ENCODE measurements at regions not wholly inside any gene's neighbourhood (a gene's known extent, or its start where the extent isn't known, plus 50 kb on each side); places are given as distances from the start of the nearest gene placed in this dataset.

DNA sequence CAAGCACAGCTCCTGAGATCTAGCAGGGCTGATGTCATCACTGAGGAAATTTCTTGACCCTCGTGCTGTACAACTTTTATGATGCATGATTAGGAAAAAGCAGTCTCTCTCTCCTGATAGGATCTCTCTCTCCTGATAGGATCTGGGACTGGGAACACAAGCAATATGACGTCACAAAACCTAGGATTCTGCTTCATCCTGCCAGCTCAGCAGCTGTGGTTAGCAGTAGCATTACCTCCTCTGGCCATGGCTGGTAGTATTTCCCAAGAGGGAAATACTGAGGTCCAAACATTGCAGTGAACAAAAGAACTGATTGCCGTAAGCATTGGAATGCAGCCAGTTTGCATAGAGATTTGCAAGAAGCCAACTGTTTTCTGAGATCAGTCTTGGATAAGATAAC is 521.2 kb upstream of the POU3F3 start:
- Histone ChIP-seq H3K4me3 (ENCODE audit: control insufficient read depth in 1 of 7, extremely low read depth in 1 of 7, insufficient read depth in 4 of 7, low read depth in 2 of 7, low read length in 6 of 7) (no peak overlapping the region), H3K27ac (ENCODE audit: insufficient read depth in 1 of 2, low read depth in 1 of 2, low read length in 2 of 2, poor library complexity in 1 of 2, severe bottlenecking in 2 of 2) (no peak overlapping the region), H3K27me3 (replicated peaks in 2 of 5; ENCODE audit: control insufficient read depth in 4 of 5, insufficient read depth in 5 of 5, low read length in 4 of 5) (peaks cover 0 to 1% (median 0%) of the 10 kb centered on the region in 5 experiments), H3K9me3 (ENCODE audit: control extremely low read depth in 1 of 5, control insufficient read depth in 4 of 5, insufficient read depth in 2 of 5, low read depth in 1 of 5, low read length in 4 of 5) (peaks cover 0 to 2% (median 0%) of the 10 kb centered on the region in 5 experiments), H3K36me3 (ENCODE audit: control insufficient read depth in 4 of 4, insufficient read depth in 4 of 4, low read length in 3 of 4) (no peaks in the 10 kb centered on the region), H3K4me1 (ENCODE audit: control extremely low read depth in 1 of 4, control insufficient read depth in 4 of 4, insufficient read depth in 4 of 4, low read length in 3 of 4) (no peaks in the 10 kb centered on the region)
- POLR2A ChIA-PET: no interaction called here
- DNase-seq: no peak
- CTCF ChIA-PET: no interaction called here
- WGBS (ENCODE audit: insufficient coverage): 55% methylated on average over 3 of the region's 3 CpGs

DNA sequence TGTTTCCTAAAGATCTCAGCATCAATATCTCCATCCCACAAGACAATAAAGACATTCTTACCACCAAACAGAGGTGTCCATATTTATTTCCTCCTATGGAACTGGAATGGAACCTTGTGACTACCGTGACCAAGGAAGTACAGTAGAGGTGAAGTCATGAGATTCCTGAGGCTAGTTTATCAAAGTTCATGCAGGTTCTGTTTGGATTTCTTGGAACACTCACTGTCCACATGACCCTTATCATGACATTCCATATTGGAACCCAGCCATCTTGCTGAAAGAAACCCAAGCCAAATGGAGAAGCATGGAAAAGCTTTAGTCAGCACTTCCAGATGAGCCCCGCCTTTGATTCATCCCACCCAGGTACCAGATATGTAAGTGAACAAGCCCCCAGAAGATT is 516.0 kb upstream of the POU3F3 start:
- Histone ChIP-seq H3K27me3 (replicated peaks in 2 of 5; ENCODE audit: control insufficient read depth in 4 of 5, insufficient read depth in 5 of 5, low read length in 4 of 5) (no peaks in the 10 kb centered on the region), H3K4me3 (ENCODE audit: control insufficient read depth in 1 of 7, extremely low read depth in 1 of 7, insufficient read depth in 4 of 7, low read depth in 2 of 7, low read length in 6 of 7) (no peak overlapping the region), H3K27ac (ENCODE audit: insufficient read depth in 1 of 2, low read depth in 1 of 2, low read length in 2 of 2, poor library complexity in 1 of 2, severe bottlenecking in 2 of 2) (no peak overlapping the region), H3K9me3 (ENCODE audit: control extremely low read depth in 1 of 5, control insufficient read depth in 4 of 5, insufficient read depth in 2 of 5, low read depth in 1 of 5, low read length in 4 of 5) (peaks cover 0 to 2% (median 0%) of the 10 kb centered on the region in 5 experiments), H3K4me1 (ENCODE audit: control extremely low read depth in 1 of 4, control insufficient read depth in 4 of 4, insufficient read depth in 4 of 4, low read length in 3 of 4) (no peaks in the 10 kb centered on the region), H3K36me3 (ENCODE audit: control insufficient read depth in 4 of 4, insufficient read depth in 4 of 4, low read length in 3 of 4) (no peaks in the 10 kb centered on the region)
- CTCF ChIA-PET: no interaction called here
- 86% methylated on average over 1 of the region's 2 CpGs for WGBS (ENCODE audit: insufficient coverage)
- no peak for DNase-seq
- POLR2A ChIA-PET: no interaction called here

DNA sequence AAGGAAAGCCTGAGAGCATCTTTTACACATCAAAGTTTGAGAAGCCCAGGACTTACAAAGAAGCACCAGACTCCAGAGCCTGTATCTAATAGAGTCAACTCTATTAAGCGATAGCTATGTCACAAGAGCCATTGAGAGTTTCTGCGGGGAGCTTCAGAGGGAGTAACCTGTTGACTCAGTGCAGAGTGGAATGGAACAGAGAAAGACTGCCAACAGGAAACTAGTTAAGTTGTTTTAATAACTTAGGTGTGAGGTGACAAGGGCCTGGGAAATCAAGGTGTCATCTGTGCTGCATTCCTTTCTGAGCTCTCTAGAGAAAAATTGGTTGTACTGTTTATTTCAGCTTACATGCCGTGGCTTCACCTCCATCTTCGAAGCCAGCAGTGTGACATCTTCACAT is 513.8 kb upstream of the POU3F3 start:
- ChIA-PET CTCF (no interaction called here), POLR2A (no interaction called here)
- WGBS (ENCODE audit: insufficient coverage): 98% methylated on average over 4 of the region's 4 CpGs
- no peaks in the 10 kb centered on the region for H3K4me1 ChIP-seq (ENCODE audit: control extremely low read depth in 1 of 4, control insufficient read depth in 4 of 4, insufficient read depth in 4 of 4, low read length in 3 of 4)
- H3K4me3 ChIP-seq (ENCODE audit: control insufficient read depth in 1 of 7, extremely low read depth in 1 of 7, insufficient read depth in 4 of 7, low read depth in 2 of 7, low read length in 6 of 7): no peak overlapping the region
- peaks cover 0 to 5% (median 0%) of the 10 kb centered on the region in 5 experiments for H3K27me3 ChIP-seq (replicated peaks in 2 of 5; ENCODE audit: control insufficient read depth in 4 of 5, insufficient read depth in 5 of 5, low read length in 4 of 5)
- H3K36me3 ChIP-seq (ENCODE audit: control insufficient read depth in 4 of 4, insufficient read depth in 4 of 4, low read length in 3 of 4): no peaks in the 10 kb centered on the region
- H3K27ac ChIP-seq (ENCODE audit: insufficient read depth in 1 of 2, low read depth in 1 of 2, low read length in 2 of 2, poor library complexity in 1 of 2, severe bottlenecking in 2 of 2): no peak overlapping the region
- DNase-seq: no peak
- H3K9me3 ChIP-seq (ENCODE audit: control extremely low read depth in 1 of 5, control insufficient read depth in 4 of 5, insufficient read depth in 2 of 5, low read depth in 1 of 5, low read length in 4 of 5): peaks cover 0 to 2% (median 0%) of the 10 kb centered on the region in 5 experiments

DNA sequence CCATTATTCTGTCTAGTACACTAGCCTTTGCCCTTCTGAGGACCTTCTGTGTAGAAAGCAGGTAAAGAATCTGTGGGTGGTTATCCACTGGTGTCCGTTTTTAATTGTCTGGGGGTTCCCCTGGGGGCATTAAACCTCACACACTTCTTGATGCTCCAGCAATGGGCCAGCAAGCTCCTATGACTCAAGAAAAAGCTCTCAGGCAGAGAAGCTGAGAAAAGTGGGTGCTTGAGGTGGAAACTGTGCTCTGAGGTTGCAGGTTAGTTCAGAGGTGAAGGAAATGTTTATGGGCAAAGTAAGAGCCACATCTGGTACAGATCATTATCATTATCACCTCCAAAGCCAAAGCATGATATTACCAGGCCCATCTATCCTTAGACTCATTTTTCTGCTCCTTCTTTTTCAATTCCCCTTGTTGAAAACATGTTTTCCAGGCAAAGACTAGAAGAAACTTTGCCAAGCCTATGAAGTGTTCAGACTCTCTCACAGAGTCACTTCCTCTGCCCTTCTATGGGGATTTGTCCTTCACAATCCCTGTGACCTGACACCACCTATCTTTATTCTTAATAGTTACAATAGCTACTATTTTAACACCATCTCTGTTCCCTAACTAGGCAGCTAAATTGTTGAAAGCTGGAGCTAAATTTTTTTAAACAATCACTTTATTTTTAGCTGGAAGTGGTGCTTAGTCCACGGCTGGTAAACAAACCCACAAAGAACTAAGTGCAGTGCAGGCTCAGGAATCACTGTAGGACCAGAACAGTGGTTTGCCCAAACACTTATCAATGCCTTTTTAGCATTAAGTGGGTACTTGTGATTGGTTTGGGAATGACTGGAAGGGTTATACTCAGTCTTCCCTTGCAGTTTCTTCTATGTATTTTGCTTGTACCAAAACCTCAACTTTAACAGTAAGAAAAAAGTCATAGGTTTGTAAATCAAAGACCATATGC is 512.8 kb upstream of the POU3F3 start:
- Histone ChIP-seq H3K27ac (ENCODE audit: insufficient read depth in 1 of 2, low read depth in 1 of 2, low read length in 2 of 2, poor library complexity in 1 of 2, severe bottlenecking in 2 of 2) (no peak overlapping the region), H3K36me3 (ENCODE audit: control insufficient read depth in 4 of 4, insufficient read depth in 4 of 4, low read length in 3 of 4) (no peaks in the 10 kb centered on the region), H3K4me3 (ENCODE audit: control insufficient read depth in 1 of 7, extremely low read depth in 1 of 7, insufficient read depth in 4 of 7, low read depth in 2 of 7, low read length in 6 of 7) (no peak overlapping the region), H3K9me3 (ENCODE audit: control extremely low read depth in 1 of 5, control insufficient read depth in 4 of 5, insufficient read depth in 2 of 5, low read depth in 1 of 5, low read length in 4 of 5) (peaks cover 0 to 2% (median 0%) of the 10 kb centered on the region in 5 experiments), H3K27me3 (replicated peaks in 2 of 5; ENCODE audit: control insufficient read depth in 4 of 5, insufficient read depth in 5 of 5, low read length in 4 of 5) (peaks cover 0 to 5% (median 0%) of the 10 kb centered on the region in 5 experiments), H3K4me1 (ENCODE audit: control extremely low read depth in 1 of 4, control insufficient read depth in 4 of 4, insufficient read depth in 4 of 4, low read length in 3 of 4) (no peaks in the 10 kb centered on the region)
- DNase-seq: no peak
- ChIA-PET CTCF (no interaction called here), POLR2A (no interaction called here)
- WGBS (ENCODE audit: insufficient coverage): no CpG with 5 or more reads among the region's 2 CpGs

DNA sequence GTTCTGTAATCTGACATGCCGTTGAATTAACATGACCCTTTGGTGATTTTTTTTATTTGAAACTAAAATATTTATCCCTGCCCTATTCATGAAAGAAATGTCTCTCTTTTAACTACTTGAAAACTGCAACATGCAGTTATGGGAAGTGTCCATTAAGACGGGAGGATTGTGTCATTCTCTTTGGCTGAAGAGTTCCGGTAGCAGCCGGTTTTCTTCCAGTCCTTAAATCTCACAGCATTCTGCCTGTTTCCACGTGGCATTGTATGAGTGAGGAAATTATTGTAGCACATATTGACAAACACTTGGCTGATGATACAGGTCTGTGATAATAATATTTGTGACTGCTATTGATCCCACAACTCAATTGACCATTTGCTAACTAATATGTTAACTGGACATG is 509.6 kb upstream of the POU3F3 start:
- WGBS (ENCODE audit: insufficient coverage): 83% methylated on average over 3 of the region's 5 CpGs
- POLR2A ChIA-PET: no interaction called here
- no peak overlapping the region for H3K4me3 ChIP-seq (ENCODE audit: control insufficient read depth in 1 of 7, extremely low read depth in 1 of 7, insufficient read depth in 4 of 7, low read depth in 2 of 7, low read length in 6 of 7)

DNA sequence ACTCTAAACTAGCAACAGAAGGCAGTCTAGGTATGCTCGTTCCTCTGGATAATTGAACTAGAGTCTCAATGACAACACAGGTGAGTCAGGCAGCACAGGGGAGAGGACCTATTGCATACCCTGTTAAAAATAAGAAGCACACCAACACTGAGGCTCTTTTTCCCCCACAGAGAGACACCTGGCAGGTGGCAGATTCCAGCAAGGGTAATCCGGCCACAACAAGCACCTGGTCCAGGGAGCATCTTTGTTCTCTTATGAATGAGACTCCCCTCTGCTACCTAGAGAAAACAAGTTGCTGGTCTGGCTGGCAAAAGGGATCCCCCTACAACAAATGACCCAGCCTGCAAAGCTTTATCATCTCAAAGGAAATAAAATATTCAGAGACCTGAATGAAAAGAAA is 508.9 kb upstream of the POU3F3 start:
- Histone ChIP-seq H3K27me3 (replicated peaks in 2 of 5; ENCODE audit: control insufficient read depth in 4 of 5, insufficient read depth in 5 of 5, low read length in 4 of 5) (peaks cover 0 to 6% (median 0%) of the 10 kb centered on the region in 5 experiments), H3K36me3 (ENCODE audit: control insufficient read depth in 4 of 4, insufficient read depth in 4 of 4, low read length in 3 of 4) (no peaks in the 10 kb centered on the region), H3K9me3 (ENCODE audit: control extremely low read depth in 1 of 5, control insufficient read depth in 4 of 5, insufficient read depth in 2 of 5, low read depth in 1 of 5, low read length in 4 of 5) (no peaks in the 10 kb centered on the region), H3K27ac (ENCODE audit: insufficient read depth in 1 of 2, low read depth in 1 of 2, low read length in 2 of 2, poor library complexity in 1 of 2, severe bottlenecking in 2 of 2) (no peak overlapping the region), H3K4me3 (ENCODE audit: control insufficient read depth in 1 of 7, extremely low read depth in 1 of 7, insufficient read depth in 4 of 7, low read depth in 2 of 7, low read length in 6 of 7) (no peak overlapping the region), H3K4me1 (ENCODE audit: control extremely low read depth in 1 of 4, control insufficient read depth in 4 of 4, insufficient read depth in 4 of 4, low read length in 3 of 4) (no peaks in the 10 kb centered on the region)
- CTCF ChIA-PET: no interaction called here
- WGBS (ENCODE audit: insufficient coverage): 71% methylated on average over 1 of the region's 2 CpGs
- no peak for DNase-seq
- POLR2A ChIA-PET: no interaction called here

More for the DNA sequence above, 509.6 kb upstream of the POU3F3 start:
- no peak for DNase-seq
- H3K27me3 ChIP-seq (replicated peaks in 2 of 5; ENCODE audit: control insufficient read depth in 4 of 5, insufficient read depth in 5 of 5, low read length in 4 of 5): peaks cover 0 to 5% (median 0%) of the 10 kb centered on the region in 5 experiments
- H3K27ac ChIP-seq (ENCODE audit: insufficient read depth in 1 of 2, low read depth in 1 of 2, low read length in 2 of 2, poor library complexity in 1 of 2, severe bottlenecking in 2 of 2): no peak overlapping the region
- no peaks in the 10 kb centered on the region for H3K4me1 ChIP-seq (ENCODE audit: control extremely low read depth in 1 of 4, control insufficient read depth in 4 of 4, insufficient read depth in 4 of 4, low read length in 3 of 4)
- H3K36me3 ChIP-seq (ENCODE audit: control insufficient read depth in 4 of 4, insufficient read depth in 4 of 4, low read length in 3 of 4): no peaks in the 10 kb centered on the region
- H3K9me3 ChIP-seq (ENCODE audit: control extremely low read depth in 1 of 5, control insufficient read depth in 4 of 5, insufficient read depth in 2 of 5, low read depth in 1 of 5, low read length in 4 of 5): no peaks in the 10 kb centered on the region
- CTCF ChIA-PET: no interaction called here

DNA sequence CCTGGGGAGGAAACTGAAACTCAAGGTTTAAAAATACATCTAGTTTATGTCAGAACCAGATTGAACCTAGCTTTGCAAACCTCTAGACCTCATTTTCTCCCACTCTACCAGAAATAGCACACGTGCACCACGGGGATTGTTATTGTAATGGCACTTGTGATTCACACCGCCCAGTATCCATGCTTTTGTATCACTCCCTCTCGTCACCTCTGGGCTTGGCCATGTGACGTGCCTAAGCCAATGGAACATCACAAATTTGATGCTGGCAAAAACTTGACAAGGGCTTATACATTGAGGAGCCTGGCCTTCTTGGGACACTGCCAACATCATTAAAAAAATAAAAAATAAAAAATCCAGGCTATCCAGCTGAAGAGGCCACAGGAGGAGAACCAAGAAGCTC is 495.8 kb upstream of the POU3F3 start:
- no peaks in the 10 kb centered on the region for H3K9me3 ChIP-seq (ENCODE audit: control extremely low read depth in 1 of 5, control insufficient read depth in 4 of 5, insufficient read depth in 2 of 5, low read depth in 1 of 5, low read length in 4 of 5)
- DNase-seq: no peak
- no peak overlapping the region for H3K27ac ChIP-seq (ENCODE audit: insufficient read depth in 1 of 2, low read depth in 1 of 2, low read length in 2 of 2, poor library complexity in 1 of 2, severe bottlenecking in 2 of 2)
- WGBS (ENCODE audit: insufficient coverage): 98% methylated on average over 5 of the region's 5 CpGs
- no peaks in the 10 kb centered on the region for H3K4me1 ChIP-seq (ENCODE audit: control extremely low read depth in 1 of 4, control insufficient read depth in 4 of 4, insufficient read depth in 4 of 4, low read length in 3 of 4)
- no peak overlapping the region for H3K4me3 ChIP-seq (ENCODE audit: control insufficient read depth in 1 of 7, extremely low read depth in 1 of 7, insufficient read depth in 4 of 7, low read depth in 2 of 7, low read length in 6 of 7)
- H3K36me3 ChIP-seq (ENCODE audit: control insufficient read depth in 4 of 4, insufficient read depth in 4 of 4, low read length in 3 of 4): no peaks in the 10 kb centered on the region
- CTCF ChIA-PET: interaction anchor here (1.0 kb wide), 1 partner anchor 492 kb away, joined by 3 read pairs; no protein-coding TSS in a partner anchor
- POLR2A ChIA-PET: no interaction called here
- peaks cover 0 to 7% (median 3%) of the 10 kb centered on the region in 5 experiments for H3K27me3 ChIP-seq (replicated peaks in 2 of 5; ENCODE audit: control insufficient read depth in 4 of 5, insufficient read depth in 5 of 5, low read length in 4 of 5)

Measured in common myeloid progenitor, CD34-positive (primary cell).